ENCODE measurements at regions not wholly inside any gene's neighbourhood (a gene's known extent, or its start where the extent isn't known, plus 50 kb on each side); places are given as distances from the start of the nearest gene placed in this dataset.

- Histone ChIP-seq H2AFZ (0 out of 2 replicates have a peak overlapping the region, but pooled peaks have one; percentile 3), H3K4me3 (no peak overlapping the region), H3K4me1 (ENCODE audit: insufficient read depth) (no peaks in the 10 kb centered on the region), H3K27me3 (ENCODE audit: insufficient read depth) (no peaks in the 10 kb centered on the region), H3F3A (replicated peaks; ENCODE audit: low read depth) (no peaks in the 10 kb centered on the region), H4K20me1 (replicated peaks; ENCODE audit: insufficient read depth) (no peaks in the 10 kb centered on the region), H3K79me2 (replicated peaks; ENCODE audit: insufficient read depth) (no peaks in the 10 kb centered on the region), H3K36me3 (ENCODE audit: insufficient read depth) (no peaks in the 10 kb centered on the region), H3K27ac (ENCODE audit: low read depth) (no peak overlapping the region), H3K4me2 (no peak overlapping the region), H3K9me2 (ENCODE audit: insufficient read depth) (no peaks in the 10 kb centered on the region)
- Mint-ChIP-seq H3K27ac (no peak overlapping the region), H3K9me3 (peaks cover 38% of the 10 kb centered on the region), H3K4me1 (no peaks in the 10 kb centered on the region), H3K27me3 (ENCODE audit: insufficient read depth, low read depth, poor library complexity) (no peaks in the 10 kb centered on the region), H3K4me3 (no peak overlapping the region), H3K36me3 (ENCODE audit: low read depth) (peaks cover 26% of the 10 kb centered on the region; the same call in 2 of the 3 replicates)
- DNase-seq (ENCODE audit: low spot score), result no peak
- ATAC-seq, result no peak
- no peak for TF ChIP-seq EZH2phosphoT487 (IDR thresholded peaks at IDR 0.05; ENCODE audit: unreplicated experiment)
- no peak for TF ChIP-seq NANOG (IDR thresholded peaks at IDR 0.05; ENCODE audit: borderline replicate concordance)
- no peak for TF ChIP-seq CREB1 (CRISPR knock-in tag; IDR thresholded peaks at IDR 0.05; ENCODE audit: low read depth)
- TF ChIP-seq ZNF331 (CRISPR knock-in tag; IDR thresholded peaks at IDR 0.05; ENCODE audit: low read depth), result no peak
- TF ChIP-seq ZNF462 (CRISPR knock-in tag; IDR thresholded peaks at IDR 0.05), result no peak
- no peak for TF ChIP-seq STAT1 (IDR thresholded peaks at IDR 0.05; ENCODE audit: unreplicated experiment)
- no peak for TF ChIP-seq JUNB (IDR thresholded peaks at IDR 0.05; ENCODE audit: unreplicated experiment)
- no peak for TF ChIP-seq ZNF114 (CRISPR knock-in tag; IDR thresholded peaks at IDR 0.05)
- no peak for TF ChIP-seq EZH2 (IDR thresholded peaks at IDR 0.05; ENCODE audit: low read depth, unreplicated experiment)
- no peak for TF ChIP-seq ETS1 (IDR thresholded peaks at IDR 0.05)
- no peak for TF ChIP-seq CTCF (conservative IDR thresholded peaks at IDR 0.05; ENCODE audit: low read depth in 2 of 2)
- no peak for TF ChIP-seq REST (IDR thresholded peaks at IDR 0.05; ENCODE audit: unreplicated experiment)
- TF ChIP-seq POLR2AphosphoS5 (IDR thresholded peaks at IDR 0.05; ENCODE audit: low read depth), result no peak
Observed at GRCh38 chr7:83708531-83708930, 59.6 kb upstream of the SEMA3E start.

Measured in GM23338 (cell line).